Transverse colon (tissue), 4 donors: ENCODE measurements at regions not wholly inside any gene's neighbourhood (a gene's known extent, or its start where the extent isn't known, plus 50 kb on each side); places are given as distances from the start of the nearest gene placed in this dataset.

ENCODE experiments used
- DNase-seq: peaks from one replicate; pipeline ENCODE4 v3.0.0-alpha.2; 2019
- H3K27ac ChIP-seq, 4 donors: fragments of 200-600 bp; sonication (generic); 2 replicates each; pipeline ENCODE4 v1.5.1; 2016 to 2018; ENCODE audit warnings: inconsistent platforms in 4 of 4
- H3K27me3 ChIP-seq: fragments of 200-600 bp; sonication (generic); 2 replicates; pipeline ENCODE4 v1.5.1; 2017; ENCODE audit warnings: inconsistent platforms
- H3K36me3 ChIP-seq, 4 donors: fragments of 200-600 bp; sonication (generic); 2 replicates each; pipeline ENCODE4 v1.5.1; 2017 to 2019; ENCODE audit warnings: inconsistent platforms in 4 of 4
- H3K4me1 ChIP-seq, 4 donors: fragments of 200-600 bp; sonication (generic); 2 replicates each; pipeline ENCODE4 v1.5.1; 2017 to 2020; ENCODE audit warnings: inconsistent platforms in 4 of 4
- H3K4me3 ChIP-seq, 4 donors: fragments of 200-600 bp; sonication (generic); 1 replicate in 1 of 4; 2 replicates in 3 of 4; pipeline versions ENCODE4 v1.5.1 to v1.6.1; 2017 to 2019; ENCODE audit warnings: inconsistent platforms in 4 of 4
- H3K9me3 ChIP-seq, 2 donors: fragments of 200-600 bp; sonication (generic); 2 replicates each; pipeline ENCODE4 v1.5.1; 2017 to 2019; ENCODE audit warnings: inconsistent platforms in 2 of 2
- CTCF ChIP-seq, 5 experiments: fragments of 200-600 bp in 3 of 5; fragments of 450-650 bp in 2 of 5; sonication (generic) in 3 of 5; IDR thresholded peaks; 1 replicate in 2 of 5; 2 replicates in 3 of 5; pipeline ENCODE4 v1.5.1; 2016 to 2017; ENCODE audit warnings: antibody characterized with exemption in 5 of 5, inconsistent platforms in 3 of 5, mild to moderate bottlenecking in 2 of 5, moderate library complexity in 1 of 5
- EP300 ChIP-seq: sonication (generic); formaldehyde crosslinking; IDR thresholded peaks from one replicate; pipeline ENCODE4 v1.6.1; 2017; ENCODE audit warnings: antibody characterized with exemption, low read depth
- POLR2A ChIP-seq: fragments of 450-650 bp; IDR thresholded peaks from one replicate; pipeline ENCODE4 v1.6.1; 2016; ENCODE audit warnings: antibody characterized with exemption, mild to moderate bottlenecking, moderate library complexity
- POLR2AphosphoS5 ChIP-seq, 3 donors: sonication (generic); formaldehyde crosslinking; IDR thresholded peaks; one replicate each; pipeline ENCODE4 v1.6.1; 2016; ENCODE audit warnings: antibody characterized with exemption in 3 of 3
- WGBS, 2 donors: methylation state at CpG; one replicate each; pipeline ENCODE4 v1.1.5; 2018; ENCODE audit warnings: low coverage in 1 of 2; 5-methylcytosine and 5-hydroxymethylcytosine counted together
- in situ Hi-C, 4 donors: fragments of 200-750 bp; cut with MboI; loops; one replicate each; pipeline versions ENCODE4 v1.15.0 to v1.15.1; 2017; ENCODE audit warnings: low sequenced_read_pairs in 3 of 4, low pct_ligation_motif_present in 1 of 4, low pct_unique_long_range_greater_than_20kb in 1 of 4
- intact Hi-C: fragments of 100-400 bp; cut with DNase I; formaldehyde crosslinking; loops from one replicate; pipeline ENCODE4 v1.15.1; 2023; ENCODE audit warnings: low total_unique reads

- Histone ChIP-seq H3K27me3 (peaks cover 46% of the 10 kb centered on the region), H3K27ac (no peak overlapping the region), H3K9me3 (no peaks in the 10 kb centered on the region), H3K4me1 (no peaks in the 10 kb centered on the region), H3K36me3 (no peaks in the 10 kb centered on the region), H3K4me3 (no peak overlapping the region)
- TF ChIP-seq POLR2AphosphoS5 (IDR thresholded peaks at IDR 0.05), result no peak
- TF ChIP-seq EP300, result no peak
- no peak for TF ChIP-seq POLR2A
- no peak for TF ChIP-seq CTCF (IDR thresholded peaks at IDR 0.05)
- 70% methylated on average over 33 of the region's 35 CpGs; no CpG with 5 or more reads in 1 of the 2 donors for WGBS, 2 donors
- in situ Hi-C loops, result no loop called here
- no peak for DNase-seq
- intact Hi-C loops, result no loop called here
These were observed 60.7 kb upstream of the TTC34 start for GRCh38 chr1:2861988-2862813.

- Histone ChIP-seq H3K27me3 (peaks cover 54% of the 10 kb centered on the region), H3K4me3 (no peak overlapping the region), H3K4me1 (no peaks in the 10 kb centered on the region), H3K36me3 (no peaks in the 10 kb centered on the region), H3K27ac (no peak overlapping the region), H3K9me3 (no peaks in the 10 kb centered on the region)
- no peak for TF ChIP-seq EP300
- no peak for TF ChIP-seq POLR2AphosphoS5 (IDR thresholded peaks at IDR 0.05)
- no peak for TF ChIP-seq CTCF (IDR thresholded peaks at IDR 0.05)
- TF ChIP-seq POLR2A, result no peak
- WGBS, 2 donors, result 78% methylated on average over 19 of the region's 22 CpGs; no CpG with 5 or more reads in 1 of the 2 donors
- in situ Hi-C loops (no loop called here), intact Hi-C loops (no loop called here)
- no peak for DNase-seq
These were observed 61.5 kb upstream of the TTC34 start for GRCh38 chr1:2862814-2863647.

GRCh38 chr1:2863648-2863963 is 62.1 kb upstream of the TTC34 start:
- TF ChIP-seq POLR2AphosphoS5 (IDR thresholded peaks at IDR 0.05) (no peak), CTCF (IDR thresholded peaks at IDR 0.05) (no peak), EP300 (no peak), POLR2A (no peak)
- no peak for DNase-seq
- Histone ChIP-seq H3K36me3 (no peaks in the 10 kb centered on the region), H3K4me1 (no peaks in the 10 kb centered on the region), H3K9me3 (no peaks in the 10 kb centered on the region), H3K27me3 (peaks cover 56% of the 10 kb centered on the region), H3K27ac (no peak overlapping the region), H3K4me3 (no peak overlapping the region)
- intact Hi-C loops, result no loop called here
- 43% methylated on average over 10 of the region's 12 CpGs; no CpG with 5 or more reads in 1 of the 2 donors for WGBS, 2 donors
- in situ Hi-C loops, result no loop called here

GRCh38 chr1:2864203-2864905 is 62.9 kb upstream of the TTC34 start:
- in situ Hi-C loops, result no loop called here
- DNase-seq, result no peak
- H3K27me3 ChIP-seq, result peaks cover 56% of the 10 kb centered on the region

More at GRCh38 chr1:2864203-2864905, 62.9 kb upstream of the TTC34 start:
- WGBS, 2 donors, result 67% methylated on average over 27 of the region's 29 CpGs; no CpG with 5 or more reads in 1 of the 2 donors
- Histone ChIP-seq H3K27ac (no peak overlapping the region), H3K4me3 (no peak overlapping the region), H3K4me1 (no peaks in the 10 kb centered on the region), H3K9me3 (no peaks in the 10 kb centered on the region), H3K36me3 (no peaks in the 10 kb centered on the region)
- intact Hi-C loops, result no loop called here
- TF ChIP-seq CTCF (IDR thresholded peaks at IDR 0.05) (no peak), EP300 (no peak), POLR2A (no peak), POLR2AphosphoS5 (IDR thresholded peaks at IDR 0.05) (no peak)
